ENCODE measurements at regions not wholly inside any gene's neighbourhood (a gene's known extent, or its start where the extent isn't known, plus 50 kb on each side); places are given as distances from the start of the nearest gene placed in this dataset.

- Mint-ChIP-seq H3K27ac (peak overlapping the region; percentile 11), H3K9me3 (ENCODE audit: low read depth) (no peaks in the 10 kb centered on the region), H3K27me3 (no peaks in the 10 kb centered on the region), H3K36me3 (ENCODE audit: insufficient read depth) (no peaks in the 10 kb centered on the region), H3K4me3 (ENCODE audit: low read depth) (no peak overlapping the region), H3K4me1 (ENCODE audit: low read depth) (peaks cover 4% of the 10 kb centered on the region)
- DNase-seq (ENCODE audit: low spot score, unreplicated experiment), result no peak
- no peak for TF ChIP-seq CTCF (IDR thresholded peaks at IDR 0.05; ENCODE audit: unreplicated experiment)
Measured at GRCh38 chr3:181442066-181442465, 269.7 kb upstream of the SOX2 start.

GRCh38 chr3:181432992-181433391 is 278.7 kb upstream of the SOX2 start:
- no peak for DNase-seq (ENCODE audit: low spot score, unreplicated experiment)
- TF ChIP-seq CTCF (IDR thresholded peaks at IDR 0.05; ENCODE audit: unreplicated experiment), result no peak
- Mint-ChIP-seq H3K4me3 (ENCODE audit: low read depth) (no peak overlapping the region), H3K4me1 (ENCODE audit: low read depth) (peaks cover 4% of the 10 kb centered on the region), H3K36me3 (ENCODE audit: insufficient read depth) (no peaks in the 10 kb centered on the region), H3K9me3 (ENCODE audit: low read depth) (no peaks in the 10 kb centered on the region), H3K27me3 (no peaks in the 10 kb centered on the region), H3K27ac (no peak overlapping the region)

GRCh38 chr3:181431748-181432147 is 280.0 kb upstream of the SOX2 start:
- Mint-ChIP-seq H3K4me1 (ENCODE audit: low read depth) (peaks cover 4% of the 10 kb centered on the region), H3K27ac (no peak overlapping the region), H3K4me3 (ENCODE audit: low read depth) (no peak overlapping the region), H3K36me3 (ENCODE audit: insufficient read depth) (no peaks in the 10 kb centered on the region), H3K9me3 (ENCODE audit: low read depth) (no peaks in the 10 kb centered on the region), H3K27me3 (no peaks in the 10 kb centered on the region)
- no peak for TF ChIP-seq CTCF (IDR thresholded peaks at IDR 0.05; ENCODE audit: unreplicated experiment)
- no peak for DNase-seq (ENCODE audit: low spot score, unreplicated experiment)

- H3K4me3 Mint-ChIP-seq (ENCODE audit: low read depth), result no peak overlapping the region
- H3K9me3 Mint-ChIP-seq (ENCODE audit: low read depth), result no peaks in the 10 kb centered on the region
- H3K4me1 Mint-ChIP-seq (ENCODE audit: low read depth), result peaks cover 23% of the 10 kb centered on the region
- H3K27me3 Mint-ChIP-seq, result no peaks in the 10 kb centered on the region
- H3K36me3 Mint-ChIP-seq (ENCODE audit: insufficient read depth), result no peaks in the 10 kb centered on the region
- H3K27ac Mint-ChIP-seq, result no peak overlapping the region
- no peak for DNase-seq (ENCODE audit: low spot score, unreplicated experiment)
- TF ChIP-seq CTCF (IDR thresholded peaks at IDR 0.05; ENCODE audit: unreplicated experiment), result no peak
Measured at GRCh38 chr3:181425074-181425473, 286.7 kb upstream of the SOX2 start.

- no peaks in the 10 kb centered on the region for H3K9me3 Mint-ChIP-seq (ENCODE audit: low read depth)
- no peak overlapping the region for H3K4me3 Mint-ChIP-seq (ENCODE audit: low read depth)
- no peak for DNase-seq (ENCODE audit: low spot score, unreplicated experiment)
- peaks cover 35% of the 10 kb centered on the region for H3K4me1 Mint-ChIP-seq (ENCODE audit: low read depth)
- H3K27ac Mint-ChIP-seq, result no peak overlapping the region
- H3K27me3 Mint-ChIP-seq, result no peaks in the 10 kb centered on the region
- H3K36me3 Mint-ChIP-seq (ENCODE audit: insufficient read depth), result no peaks in the 10 kb centered on the region
- TF ChIP-seq CTCF (IDR thresholded peaks at IDR 0.05; ENCODE audit: unreplicated experiment), result no peak
Measured at GRCh38 chr3:181418233-181418632, 293.5 kb upstream of the SOX2 start.
